ENCODE measurements at regions not wholly inside any gene's neighbourhood (a gene's known extent, or its start where the extent isn't known, plus 50 kb on each side); places are given as distances from the start of the nearest gene placed in this dataset.

Small RNA genes in the stretch of these regions (microRNA-seq; reads per million reads assigned to microRNA genes)
- gene MIR1233-2 (ENCODE audit: borderline microRNAs expressed in 2 of 2) = 0 reads per million in 2 donors

All from posterior vena cava (tissue), 2 donors.